Subcutaneous abdominal adipose tissue (tissue), 5 donors: ENCODE measurements at regions not wholly inside any gene's neighbourhood (a gene's known extent, or its start where the extent isn't known, plus 50 kb on each side); places are given as distances from the start of the nearest gene placed in this dataset.

Experiments used
- H3K27ac ChIP-seq: one replicate; pipeline ENCODE4 v1.7.0; 2013; ENCODE audit warnings: low read depth, mild to moderate bottlenecking, inconsistent platforms, low read length, moderate library complexity
- H3K27me3 ChIP-seq, 5 donors: one replicate each; pipeline ENCODE4 v1.7.0; 2013; ENCODE audit warnings: low read length in 5 of 5, inconsistent platforms in 1 of 5; ENCODE audit not compliant: control insufficient read depth in 5 of 5, insufficient read depth in 4 of 5
- H3K36me3 ChIP-seq, 5 donors: one replicate each; pipeline ENCODE4 v1.7.0; 2013; ENCODE audit warnings: low read length in 5 of 5; ENCODE audit not compliant: control insufficient read depth in 5 of 5, insufficient read depth in 5 of 5
- H3K4me1 ChIP-seq, 5 donors: one replicate each; pipeline ENCODE4 v1.7.0; 2013; ENCODE audit warnings: low read length in 5 of 5, mild to moderate bottlenecking in 3 of 5, moderate library complexity in 1 of 5; ENCODE audit not compliant: control insufficient read depth in 5 of 5, insufficient read depth in 5 of 5
- H3K4me3 ChIP-seq, 5 donors: one replicate each; pipeline ENCODE4 v1.7.0; 2013; ENCODE audit warnings: low read length in 5 of 5, low read depth in 1 of 5
- H3K9ac ChIP-seq, 5 donors: one replicate each; pipeline ENCODE4 v1.7.0; 2013; ENCODE audit warnings: low read length in 5 of 5, mild to moderate bottlenecking in 4 of 5, moderate library complexity in 3 of 5
- H3K9me3 ChIP-seq, 5 donors: one replicate each; pipeline ENCODE4 v1.7.0; 2013; ENCODE audit warnings: low read length in 5 of 5; ENCODE audit not compliant: control insufficient read depth in 5 of 5
- donor health status: healthy.
- donor health status: healthy.
- donor health status: healthy.
- donor health status: healthy.
- donor health status: healthy.

DNA sequence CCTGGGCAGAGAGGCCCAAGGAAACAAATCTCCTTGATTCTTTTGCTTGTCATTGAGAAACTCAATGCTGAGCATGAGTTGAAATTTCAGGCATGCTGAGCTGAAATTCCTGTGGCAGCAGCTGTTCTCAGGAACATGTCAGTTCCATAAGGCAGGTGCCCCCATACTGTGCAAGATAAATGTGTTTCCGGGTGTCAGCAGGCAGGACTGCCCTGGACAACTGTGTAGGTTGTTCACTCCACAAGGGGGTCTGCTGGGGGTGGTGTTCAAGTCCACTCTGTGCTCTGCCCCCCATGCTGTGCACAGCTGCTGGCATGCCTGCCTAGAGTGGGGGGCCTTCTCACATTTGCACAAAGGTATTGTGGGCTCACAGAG, 133.7 kb downstream of the CTTN start:
- H3K4me1 ChIP-seq: peaks cover 0 to 12% (median 4%) of the 10 kb centered on the region in 5 donors
- H3K27ac ChIP-seq: no peak overlapping the region
- H3K9me3 ChIP-seq: peaks cover 0 to 14% (median 7%) of the 10 kb centered on the region in 5 donors
- H3K4me3 ChIP-seq: no peak overlapping the region
- no peak overlapping the region for H3K9ac ChIP-seq
- H3K36me3 ChIP-seq: no peaks in the 10 kb centered on the region
- H3K27me3 ChIP-seq: peaks cover 0 to 17% (median 4%) of the 10 kb centered on the region in 5 donors

DNA sequence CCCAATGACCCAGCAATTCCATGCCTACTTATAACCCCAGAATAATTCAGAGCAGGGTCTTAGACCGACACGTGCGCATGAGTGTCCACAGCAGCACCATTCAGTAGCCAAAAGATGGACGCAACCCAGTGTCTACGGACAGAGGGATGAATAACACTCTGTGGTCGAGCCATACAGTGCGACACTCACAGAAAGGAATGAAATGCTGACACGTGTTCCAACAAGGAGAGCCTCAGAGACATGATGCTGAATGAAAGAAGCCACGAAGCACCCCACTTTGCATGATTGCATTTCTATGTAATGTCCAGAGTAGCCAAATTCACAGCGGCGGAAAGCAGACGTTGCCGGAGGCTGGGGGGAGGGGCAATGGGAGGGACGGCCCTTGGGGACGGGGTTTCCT, 134.4 kb downstream of the CTTN start:
- no peak overlapping the region for H3K9ac ChIP-seq
- no peak overlapping the region for H3K27ac ChIP-seq
- H3K4me1 ChIP-seq: peaks cover 0 to 12% (median 4%) of the 10 kb centered on the region in 5 donors
- peaks cover 0 to 14% (median 7%) of the 10 kb centered on the region in 5 donors for H3K9me3 ChIP-seq
- no peak overlapping the region for H3K4me3 ChIP-seq
- peaks cover 0 to 17% (median 4%) of the 10 kb centered on the region in 5 donors for H3K27me3 ChIP-seq
- H3K36me3 ChIP-seq: no peaks in the 10 kb centered on the region

GRCh38 chr11:70535191-70535971, 137.1 kb downstream of the CTTN start:
- H3K27ac ChIP-seq: no peak overlapping the region
- H3K4me1 ChIP-seq: no peaks in the 10 kb centered on the region
- H3K9ac ChIP-seq: no peak overlapping the region
- no peaks in the 10 kb centered on the region for H3K36me3 ChIP-seq
- H3K4me3 ChIP-seq: no peak overlapping the region
- H3K9me3 ChIP-seq: peaks cover 0 to 8% (median 3%) of the 10 kb centered on the region in 5 donors
- H3K27me3 ChIP-seq: peaks cover 0 to 18% (median 4%) of the 10 kb centered on the region in 5 donors

- H3K27me3 ChIP-seq: peaks cover 0 to 18% (median 4%) of the 10 kb centered on the region in 5 donors
- H3K27ac ChIP-seq: no peak overlapping the region
- H3K9ac ChIP-seq: no peak overlapping the region
- H3K4me1 ChIP-seq: no peaks in the 10 kb centered on the region
- H3K4me3 ChIP-seq: no peak overlapping the region
- H3K9me3 ChIP-seq: peaks cover 0 to 13% (median 3%) of the 10 kb centered on the region in 5 donors
- H3K36me3 ChIP-seq: no peaks in the 10 kb centered on the region
Observed at GRCh38 chr11:70536051-70536877, 137.9 kb downstream of the CTTN start.

DNA sequence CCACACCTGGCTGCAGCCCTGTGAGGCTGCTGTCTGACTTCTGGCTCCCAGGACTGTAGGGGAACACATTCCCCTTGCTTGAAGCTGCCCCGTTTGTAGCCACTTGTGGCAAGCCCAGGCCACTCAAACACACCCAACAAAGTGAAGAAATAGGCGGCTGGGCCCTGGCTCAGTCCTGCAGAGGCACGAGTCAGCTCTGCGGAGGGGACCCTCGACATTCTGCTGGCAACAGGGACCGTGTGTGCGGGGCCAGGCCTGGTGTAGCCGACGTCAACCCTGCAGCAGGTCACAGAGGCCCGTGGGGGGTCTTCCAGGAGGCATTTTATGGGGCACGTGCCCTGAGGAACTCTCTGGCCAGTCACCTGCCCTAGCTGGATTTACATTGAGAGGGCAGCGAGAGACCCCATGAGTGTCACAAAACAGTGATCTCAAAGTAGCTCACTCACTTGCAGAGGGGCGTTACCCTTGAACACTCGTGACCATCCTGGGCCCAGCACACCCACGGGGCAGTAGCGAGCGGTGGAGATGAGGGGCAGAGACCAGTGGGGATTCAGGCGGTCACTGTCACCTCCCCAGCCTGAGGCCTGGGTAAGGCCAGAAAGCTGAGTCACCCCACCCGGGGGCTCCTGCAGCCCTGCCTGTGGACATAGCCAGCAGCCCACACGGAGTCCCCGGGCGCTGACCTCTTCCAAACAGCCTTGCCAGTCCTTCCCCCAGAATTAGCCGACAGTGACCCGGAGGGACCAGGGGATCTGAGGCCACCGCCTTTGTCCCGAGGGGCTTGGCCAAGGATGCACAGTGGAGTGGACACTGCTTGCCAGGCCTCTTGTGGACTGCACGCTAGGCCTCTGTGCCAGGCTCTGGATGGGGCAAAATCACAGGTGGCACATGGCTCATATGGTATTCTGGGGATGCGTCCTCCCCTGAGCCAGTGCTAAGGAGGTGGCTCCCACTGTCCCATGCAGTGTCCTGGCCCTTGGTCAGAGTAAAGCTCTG, 139.5 kb downstream of the CTTN start:
- Histone ChIP-seq H3K4me3 (no peak overlapping the region), H3K27me3 (peaks cover 0 to 22% (median 4%) of the 10 kb centered on the region in 5 donors), H3K4me1 (no peaks in the 10 kb centered on the region), H3K36me3 (no peaks in the 10 kb centered on the region), H3K9ac (no peak overlapping the region), H3K27ac (no peak overlapping the region), H3K9me3 (peaks cover 0 to 20% (median 16%) of the 10 kb centered on the region in 5 donors)

DNA sequence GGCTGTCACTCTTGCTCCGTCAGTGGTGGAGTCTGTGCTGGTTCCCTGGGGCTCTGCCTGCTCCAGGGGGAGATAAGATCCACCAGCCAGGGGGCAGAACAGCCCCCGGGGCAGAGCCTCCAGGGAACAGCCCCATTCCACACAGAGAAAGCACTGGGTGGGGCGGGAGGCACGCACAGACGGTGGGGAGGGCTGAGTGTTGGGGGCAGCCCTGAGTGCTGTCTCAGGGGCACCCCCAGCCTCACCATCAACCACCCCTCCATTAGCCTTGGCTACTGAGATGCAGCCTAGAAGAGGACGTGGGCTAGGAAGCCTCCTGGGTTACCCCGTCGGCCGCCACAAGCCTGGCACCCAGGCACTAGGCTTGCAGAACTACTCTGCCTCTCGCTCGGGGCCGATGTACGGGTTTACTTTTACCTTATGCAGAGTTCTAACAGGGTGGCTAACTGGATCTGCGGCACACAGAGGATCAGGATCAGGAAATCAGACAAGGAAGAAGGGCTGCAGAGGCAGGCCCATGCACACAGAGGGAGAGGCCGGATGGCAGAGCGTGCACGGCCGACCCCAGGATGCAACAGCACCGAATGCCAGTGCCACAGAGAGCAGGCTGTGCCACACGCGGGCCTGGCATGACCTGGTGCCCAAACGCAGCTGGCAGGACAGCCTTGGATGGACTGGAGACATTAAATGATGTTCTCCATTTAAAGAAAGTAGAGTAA, 140.5 kb downstream of the CTTN start:
- Histone ChIP-seq H3K4me3 (no peak overlapping the region), H3K27me3 (peaks cover 0 to 22% (median 4%) of the 10 kb centered on the region in 5 donors), H3K9me3 (peaks cover 0 to 20% (median 16%) of the 10 kb centered on the region in 5 donors), H3K4me1 (no peaks in the 10 kb centered on the region), H3K36me3 (no peaks in the 10 kb centered on the region), H3K9ac (no peak overlapping the region), H3K27ac (no peak overlapping the region)

DNA sequence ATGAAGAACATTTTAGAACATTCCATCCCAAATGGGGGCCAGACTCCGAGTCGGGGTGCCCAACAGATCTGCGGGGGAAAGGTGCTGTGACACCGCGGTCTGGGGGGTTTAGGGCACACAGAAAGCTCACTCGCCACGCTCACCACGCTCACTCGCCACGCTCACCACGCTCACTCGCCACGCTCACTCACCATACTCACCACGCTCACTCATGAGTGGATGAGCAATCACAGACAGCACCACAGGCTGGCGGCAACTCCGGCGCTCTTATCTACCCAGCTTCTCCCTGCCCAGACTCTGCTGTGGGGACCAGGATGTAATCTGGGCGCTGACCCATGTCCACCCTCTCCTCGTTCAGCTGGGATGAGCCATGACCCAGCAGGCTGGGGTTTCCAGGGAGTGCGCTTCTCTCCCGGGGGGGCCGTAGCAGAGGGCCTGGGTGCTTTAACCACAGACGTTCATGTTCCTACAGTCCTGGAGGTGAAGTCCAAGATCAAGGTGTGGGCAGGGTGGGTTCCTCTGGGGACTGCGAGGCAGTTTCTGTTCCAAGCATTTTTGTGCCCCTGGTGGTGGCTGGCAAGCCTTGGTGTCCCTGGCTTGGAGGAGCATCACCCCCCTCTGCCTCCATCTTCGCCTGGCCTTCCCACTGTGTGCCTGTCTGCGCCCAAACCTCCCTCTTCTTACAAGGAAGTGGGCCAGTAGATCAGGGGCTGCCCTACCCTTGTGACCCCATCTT, 141.2 kb downstream of the CTTN start:
- Histone ChIP-seq H3K4me3 (no peak overlapping the region), H3K27ac (no peak overlapping the region), H3K27me3 (peaks cover 3 to 25% (median 4%) of the 10 kb centered on the region in 5 donors), H3K36me3 (no peaks in the 10 kb centered on the region), H3K9me3 (peaks cover 0 to 18% (median 15%) of the 10 kb centered on the region in 5 donors), H3K4me1 (no peaks in the 10 kb centered on the region), H3K9ac (no peak overlapping the region)

- Histone ChIP-seq H3K4me3 (no peak overlapping the region), H3K9me3 (peaks cover 0 to 13% (median 12%) of the 10 kb centered on the region in 5 donors), H3K27ac (no peak overlapping the region), H3K4me1 (no peaks in the 10 kb centered on the region), H3K27me3 (peaks cover 4 to 25% (median 6%) of the 10 kb centered on the region in 5 donors), H3K36me3 (no peaks in the 10 kb centered on the region), H3K9ac (no peak overlapping the region)
Observed at GRCh38 chr11:70540196-70540595, 141.9 kb downstream of the CTTN start.
